Trophoblast cell (in vitro differentiated cells and primary cell): ENCODE measurements at regions not wholly inside any gene's neighbourhood (a gene's known extent, or its start where the extent isn't known, plus 50 kb on each side); places are given as distances from the start of the nearest gene placed in this dataset.

Source experiments
- DNase-seq, 2 donors: peaks; one replicate each; pipeline ENCODE4 v3.0.0-alpha.2; 2016
- H2AFZ ChIP-seq: 2 replicates; pipeline ENCODE4 v1.6.1; 2013; ENCODE audit warnings: low read length, moderate library complexity, mild to moderate bottlenecking; ENCODE audit not compliant: insufficient read depth, poor library complexity
- H2AK5ac ChIP-seq: 2 replicates; pipeline ENCODE4 v1.6.1; 2013; ENCODE audit warnings: mild to moderate bottlenecking, low read length
- H2BK120ac ChIP-seq: 2 replicates; pipeline ENCODE4 v1.6.1; 2013; ENCODE audit warnings: low read length, mild to moderate bottlenecking, moderate library complexity; ENCODE audit not compliant: insufficient read depth, poor library complexity
- H2BK12ac ChIP-seq: 2 replicates; pipeline ENCODE4 v1.6.1; 2013; ENCODE audit warnings: mild to moderate bottlenecking, low read length, moderate library complexity
- H2BK5ac ChIP-seq: 2 replicates; pipeline ENCODE4 v1.6.1; 2013; ENCODE audit warnings: low read length, low read depth, moderate library complexity, mild to moderate bottlenecking; ENCODE audit not compliant: poor library complexity
- H3K14ac ChIP-seq: 2 replicates; pipeline ENCODE4 v1.6.1; 2013; ENCODE audit warnings: mild to moderate bottlenecking, low read length
- H3K18ac ChIP-seq: 2 replicates; pipeline ENCODE4 v1.6.1; 2013; ENCODE audit warnings: mild to moderate bottlenecking, low read length
- H3K23ac ChIP-seq: 2 replicates; pipeline ENCODE4 v1.6.1; 2013; ENCODE audit warnings: low read length
- H3K27ac ChIP-seq: 2 replicates; pipeline ENCODE4 v1.5.1; 2013; ENCODE audit warnings: low read depth, mild to moderate bottlenecking, inconsistent platforms, low read length, moderate library complexity
- H3K27me3 ChIP-seq: 2 replicates; pipeline ENCODE4 v1.6.1; 2013; ENCODE audit warnings: inconsistent platforms, mild to moderate bottlenecking, low read length, moderate library complexity; ENCODE audit not compliant: insufficient read depth
- H3K36me3 ChIP-seq, 2 experiments: 1 replicate in 1 of 2; 2 replicates in 1 of 2; pipeline ENCODE4 v1.6.1; 2013; ENCODE audit warnings: low read length in 2 of 2, mild to moderate bottlenecking in 2 of 2, moderate library complexity in 1 of 2; ENCODE audit not compliant: insufficient read depth in 2 of 2, control insufficient read depth in 1 of 2
- H3K4ac ChIP-seq: 2 replicates; pipeline ENCODE4 v1.6.1; 2013; ENCODE audit warnings: low read depth, mild to moderate bottlenecking, low read length, moderate library complexity
- H3K4me1 ChIP-seq, 2 experiments: 1 replicate in 1 of 2; 2 replicates in 1 of 2; pipeline ENCODE4 v1.6.1; 2013; ENCODE audit warnings: low read length in 2 of 2, mild to moderate bottlenecking in 2 of 2, moderate library complexity in 1 of 2; ENCODE audit not compliant: insufficient read depth in 2 of 2, control insufficient read depth in 1 of 2
- H3K4me2 ChIP-seq: 2 replicates; pipeline ENCODE4 v1.6.1; 2013; ENCODE audit warnings: inconsistent platforms, mild to moderate bottlenecking, low read length, moderate library complexity
- H3K4me3 ChIP-seq: 2 replicates; pipeline ENCODE4 v1.5.1; 2013; ENCODE audit warnings: mild to moderate bottlenecking, low read depth, low read length, inconsistent platforms
- H3K79me1 ChIP-seq: one replicate; pipeline ENCODE4 v1.6.1; 2013; ENCODE audit warnings: low read length
- H3K79me2 ChIP-seq: 2 replicates; pipeline ENCODE4 v1.6.1; 2013; ENCODE audit warnings: low read length, mild to moderate bottlenecking; ENCODE audit not compliant: control insufficient read depth, insufficient read depth, poor library complexity
- H3K9ac ChIP-seq: 2 replicates; pipeline ENCODE4 v1.6.1; 2013; ENCODE audit warnings: mild to moderate bottlenecking, low read length
- H3K9me3 ChIP-seq: 2 replicates; pipeline ENCODE4 v1.6.1; 2013; ENCODE audit warnings: low read depth, mild to moderate bottlenecking, control low read depth, inconsistent platforms, low read length; ENCODE audit not compliant: insufficient read depth
- H4K12ac ChIP-seq: 2 replicates; pipeline ENCODE4 v1.6.1; 2013; ENCODE audit warnings: low read depth, mild to moderate bottlenecking, low read length, moderate library complexity
- H4K8ac ChIP-seq: 2 replicates; pipeline ENCODE4 v1.6.1; 2013; ENCODE audit warnings: low read depth, mild to moderate bottlenecking, low read length, moderate library complexity
- H4K91ac ChIP-seq: one replicate; pipeline ENCODE4 v1.6.1; 2013; ENCODE audit warnings: low read depth, mild to moderate bottlenecking, low read length, moderate library complexity
- WGBS: extraction: QIAGEN DNeasy Blood & Tissue Kit; methylation state at CpG from one replicate; pipeline ENCODE4 v1.1.7; 2013; ENCODE audit warnings: missing lambda C conversion rate; ENCODE audit not compliant: insufficient read length, insufficient coverage; ENCODE audit errors: extremely low coverage; 5-methylcytosine and 5-hydroxymethylcytosine counted together

DNA sequence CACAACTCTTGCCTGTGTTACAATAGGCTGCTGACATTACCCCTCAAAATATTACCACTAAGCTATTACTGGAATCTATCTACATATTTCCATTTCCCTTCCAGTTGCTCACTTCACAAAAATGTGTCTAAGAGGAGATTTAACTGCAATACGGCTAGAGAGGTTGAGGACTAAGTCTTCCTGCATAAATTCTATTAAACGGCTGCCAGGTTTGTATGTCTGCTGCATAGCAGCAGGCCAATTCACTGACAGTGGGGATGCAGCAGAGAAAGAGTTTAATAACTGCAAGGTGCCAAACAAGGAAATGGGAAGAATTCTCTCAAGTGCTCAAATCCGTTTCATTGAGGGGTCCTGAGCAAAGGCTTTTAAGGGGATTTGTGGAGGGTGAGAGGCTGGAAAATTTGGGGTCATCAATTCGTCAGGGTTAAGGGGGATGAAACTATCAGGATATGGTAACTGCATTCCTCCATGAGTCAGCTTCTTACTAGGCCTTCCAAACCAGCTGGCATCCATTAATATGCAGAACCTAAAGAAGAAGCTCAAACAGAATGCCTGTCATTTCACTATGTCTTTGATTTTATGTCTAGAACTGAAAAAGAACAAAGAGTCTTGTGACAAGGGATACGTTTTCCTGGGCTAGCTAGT, 675.6 kb downstream of the TBL1XR1 start:
- H3K23ac ChIP-seq = no peak overlapping the region
- H2AK5ac ChIP-seq = no peak overlapping the region
- H3K9ac ChIP-seq = no peak overlapping the region
- WGBS = no CpG with 5 or more reads among the region's 5 CpGs
- H3K27ac ChIP-seq = no peak overlapping the region
- no peak overlapping the region for H4K91ac ChIP-seq
- no peak overlapping the region for H2AFZ ChIP-seq
- H3K4me3 ChIP-seq = no peak overlapping the region
- H3K9me3 ChIP-seq = no peaks in the 10 kb centered on the region
- H4K12ac ChIP-seq = no peak overlapping the region
- no peak overlapping the region for H3K14ac ChIP-seq
- H2BK12ac ChIP-seq = no peak overlapping the region
- DNase-seq = peak; percentile 8 to 62
- no peaks in the 10 kb centered on the region for H3K79me2 ChIP-seq
- H2BK5ac ChIP-seq = no peak overlapping the region
- no peak overlapping the region for H2BK120ac ChIP-seq
- H3K79me1 ChIP-seq = no peaks in the 10 kb centered on the region
- no peaks in the 10 kb centered on the region for H3K4me1 ChIP-seq
- H3K4ac ChIP-seq = no peak overlapping the region
- no peaks in the 10 kb centered on the region for H3K27me3 ChIP-seq
- H4K8ac ChIP-seq = no peak overlapping the region
- H3K18ac ChIP-seq = no peak overlapping the region
- H3K36me3 ChIP-seq = no peaks in the 10 kb centered on the region
- H3K4me2 ChIP-seq = no peak overlapping the region

DNA sequence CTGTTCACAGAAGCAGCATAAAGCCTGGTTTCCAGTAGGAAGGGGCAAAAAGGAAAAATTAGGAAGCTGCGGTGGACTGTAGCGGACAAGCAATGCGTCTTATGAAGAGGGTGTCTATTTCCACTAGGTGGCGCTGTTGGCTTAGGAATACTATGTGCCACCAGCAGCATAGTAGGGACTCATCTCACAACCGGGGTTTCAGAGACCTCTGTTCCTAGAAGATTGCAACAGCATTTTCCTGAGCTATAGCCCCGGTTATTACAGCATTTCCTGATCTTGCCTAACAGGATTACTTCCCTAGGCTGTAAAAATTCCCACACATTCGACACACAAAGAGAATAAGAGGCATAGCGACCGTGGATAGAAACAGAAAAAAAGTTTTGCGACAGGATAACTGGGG, 683.0 kb downstream of the TBL1XR1 start:
- no peaks in the 10 kb centered on the region for H3K4me1 ChIP-seq
- no peak overlapping the region for H3K18ac ChIP-seq
- no peak overlapping the region for H3K4me2 ChIP-seq
- no peak overlapping the region for H3K4me3 ChIP-seq
- DNase-seq = peak; percentile 59 to 86
- no peak overlapping the region for H2BK120ac ChIP-seq
- no CpG with 5 or more reads among the region's 10 CpGs for WGBS
- H3K14ac ChIP-seq = no peak overlapping the region
- no peaks in the 10 kb centered on the region for H3K79me2 ChIP-seq
- H2AFZ ChIP-seq = no peak overlapping the region
- H3K79me1 ChIP-seq = no peaks in the 10 kb centered on the region
- no peak overlapping the region for H4K12ac ChIP-seq
- H3K27ac ChIP-seq = no peak overlapping the region
- H2AK5ac ChIP-seq = no peak overlapping the region
- H3K23ac ChIP-seq = no peak overlapping the region
- H3K9me3 ChIP-seq = peaks cover 5% of the 10 kb centered on the region
- H4K8ac ChIP-seq = no peak overlapping the region
- H3K4ac ChIP-seq = no peak overlapping the region
- H4K91ac ChIP-seq = no peak overlapping the region
- H2BK5ac ChIP-seq = no peak overlapping the region
- H3K27me3 ChIP-seq = no peaks in the 10 kb centered on the region
- H3K36me3 ChIP-seq = no peaks in the 10 kb centered on the region
- no peak overlapping the region for H3K9ac ChIP-seq
- no peak overlapping the region for H2BK12ac ChIP-seq

DNA sequence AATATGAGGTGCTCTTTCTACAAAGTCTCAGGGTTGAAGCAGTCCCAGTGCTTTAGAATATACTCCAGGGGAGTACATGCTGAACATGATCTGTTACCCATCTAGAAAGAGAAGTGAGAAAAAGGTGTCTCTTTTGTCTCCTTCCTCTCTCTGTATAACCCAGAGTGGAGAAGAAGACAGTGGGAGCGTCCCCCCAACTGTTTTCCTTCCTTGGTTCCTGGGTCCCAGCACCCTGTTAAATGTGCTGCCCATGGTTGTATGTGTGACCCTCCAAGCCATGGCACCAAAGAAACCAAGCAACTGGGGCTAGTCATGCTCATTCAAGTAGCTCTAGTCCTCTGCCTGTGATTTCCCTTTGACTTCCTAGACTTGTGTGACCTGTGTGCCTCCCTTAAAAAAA, 683.7 kb downstream of the TBL1XR1 start:
- Histone ChIP-seq H4K8ac (no peak overlapping the region), H3K27me3 (no peaks in the 10 kb centered on the region), H3K23ac (no peak overlapping the region), H3K4me3 (no peak overlapping the region), H3K4me2 (no peak overlapping the region), H3K14ac (no peak overlapping the region), H3K4me1 (no peaks in the 10 kb centered on the region), H3K9ac (no peak overlapping the region), H3K79me1 (no peaks in the 10 kb centered on the region), H2BK120ac (no peak overlapping the region), H3K79me2 (no peaks in the 10 kb centered on the region), H3K36me3 (no peaks in the 10 kb centered on the region), H3K18ac (no peak overlapping the region), H3K27ac (no peak overlapping the region), H2BK12ac (no peak overlapping the region), H2AFZ (no peak overlapping the region), H4K91ac (no peak overlapping the region), H3K9me3 (peaks cover 5% of the 10 kb centered on the region), H2AK5ac (no peak overlapping the region), H3K4ac (no peak overlapping the region), H2BK5ac (no peak overlapping the region), H4K12ac (no peak overlapping the region)
- DNase-seq = no peak
- WGBS = no CpG with 5 or more reads among the region's 1 CpG

DNA sequence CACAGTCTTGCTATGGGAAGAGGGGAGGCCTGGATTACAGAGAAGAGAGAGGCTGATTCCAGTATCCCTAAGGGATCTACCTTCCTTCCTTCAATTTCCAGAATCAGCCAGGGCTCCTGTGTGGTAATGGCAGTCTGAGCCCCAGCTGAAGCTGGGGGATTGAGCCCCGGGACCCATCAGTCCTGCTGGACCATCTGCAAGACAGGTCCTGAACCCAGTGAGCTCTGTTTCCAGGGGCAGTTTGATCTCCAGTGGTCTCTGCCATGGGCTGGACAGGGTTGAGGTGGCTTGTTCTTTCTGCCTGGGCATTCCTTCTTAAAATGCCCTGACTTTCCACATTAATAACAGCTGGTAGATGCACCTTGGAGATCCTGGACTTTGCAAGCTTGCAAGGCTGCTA, 685.2 kb downstream of the TBL1XR1 start:
- WGBS = no CpG with 5 or more reads among the region's 1 CpG

More for the DNA sequence above, 685.2 kb downstream of the TBL1XR1 start:
- Histone ChIP-seq H2BK5ac (no peak overlapping the region), H2AFZ (no peak overlapping the region), H3K79me2 (no peaks in the 10 kb centered on the region), H3K14ac (no peak overlapping the region), H2AK5ac (no peak overlapping the region), H3K4me2 (no peak overlapping the region), H3K4ac (no peak overlapping the region), H3K4me1 (no peaks in the 10 kb centered on the region), H3K9ac (no peak overlapping the region), H2BK12ac (no peak overlapping the region), H3K9me3 (peaks cover 5% of the 10 kb centered on the region), H4K91ac (no peak overlapping the region), H3K79me1 (no peaks in the 10 kb centered on the region), H3K27ac (no peak overlapping the region), H4K12ac (no peak overlapping the region), H2BK120ac (no peak overlapping the region), H3K4me3 (no peak overlapping the region), H3K36me3 (no peaks in the 10 kb centered on the region), H3K18ac (no peak overlapping the region), H4K8ac (no peak overlapping the region), H3K27me3 (no peaks in the 10 kb centered on the region), H3K23ac (no peak overlapping the region)
- no peak for DNase-seq
